Endothelial cell of umbilical vein (primary cell): ENCODE measurements at regions not wholly inside any gene's neighbourhood (a gene's known extent, or its start where the extent isn't known, plus 50 kb on each side); places are given as distances from the start of the nearest gene placed in this dataset.

Experiments
- BruUV-seq: library from RNA; stranded (reverse); fragments of 400-500 nt; replicated peaks from 2 replicates; lab custom pipeline; 2021; lab: Mats Ljungman, UMichigan
- CTCF ChIA-PET: fragments of 300-600, 350-600 bp; sonication (Branson Sonifier 250); formaldehyde crosslinking; loops from one replicate; lab custom pipeline; 2021; ENCODE audit warnings: antibody characterized with exemption, inconsistent platforms; lab: Charles Lee
- POLR2A ChIA-PET: fragments of 300-600, 350-600 bp; sonication (Branson Sonifier 250); formaldehyde crosslinking; loops from one replicate; lab custom pipeline; 2021; ENCODE audit warnings: antibody characterized with exemption, inconsistent platforms; lab: Charles Lee
- DNase-seq: peaks from one replicate; pipeline ENCODE4 v3.0.0-alpha.2; 2011; ENCODE audit warnings: low read depth, low spot score
- FAIRE-seq: peaks from 2 replicates; lab custom pipeline; 2011; peaks lifted over from hg19 to GRCh38; lab: Jason Lieb, UNC
- H2AFZ ChIP-seq: 2 replicates; pipeline ENCODE4 v1.6.0; 2012; ENCODE audit warnings: low read depth, low read length, control low read depth, inconsistent platforms
- H3K27ac ChIP-seq: 2 replicates; pipeline ENCODE4 v1.5.1; 2011; ENCODE audit warnings: low read depth, mild to moderate bottlenecking, control low read depth, low read length, moderate library complexity; ENCODE audit not compliant: insufficient read depth
- H3K27me3 ChIP-seq, 2 experiments: 2 replicates each; pipeline versions ENCODE4 v1.6.0 to v1.6.1; 2011; ENCODE audit warnings: low read length in 2 of 2, mixed read lengths in 1 of 2; ENCODE audit not compliant: control insufficient read depth in 2 of 2, insufficient read depth in 2 of 2
- H3K36me3 ChIP-seq, 2 experiments: 2 replicates in 1 of 2; 3 replicates in 1 of 2; pipeline ENCODE4 v1.5.1; 2011; ENCODE audit warnings: low read length in 2 of 2, mild to moderate bottlenecking in 1 of 2, moderate library complexity in 1 of 2; ENCODE audit not compliant: control insufficient read depth in 2 of 2, insufficient read depth in 2 of 2; ENCODE audit errors: extremely low read depth in 1 of 2
- H3K4me1 ChIP-seq: 3 replicates; pipeline ENCODE4 v1.5.1; 2011; ENCODE audit warnings: mild to moderate bottlenecking, low read length; ENCODE audit not compliant: control insufficient read depth, insufficient read depth; ENCODE audit errors: extremely low read depth
- H3K4me2 ChIP-seq: 2 replicates; pipeline ENCODE4 v1.6.1; 2011; ENCODE audit warnings: low read length, control low read depth, mixed read lengths; ENCODE audit not compliant: insufficient read depth
- H3K4me3 ChIP-seq, 3 experiments: fragments of 200-600 bp in 1 of 3; sonication (generic), shearing (Covaris generic) in 1 of 3; replicated peaks in 1 of 3; 2 replicates each; pipeline ENCODE4 v1.5.1; 2011 to 2016; ENCODE audit warnings: control low read depth in 3 of 3, low read length in 3 of 3, mild to moderate bottlenecking in 2 of 3, inconsistent platforms in 1 of 3, low read depth in 1 of 3, moderate library complexity in 1 of 3; ENCODE audit not compliant: insufficient read depth in 1 of 3
- H3K79me2 ChIP-seq: 2 replicates; pipeline ENCODE4 v1.6.0; 2012; ENCODE audit warnings: low read length, inconsistent platforms; ENCODE audit not compliant: control insufficient read depth, insufficient read depth
- H3K9ac ChIP-seq: replicated peaks from 2 replicates; pipeline ENCODE3; 2011; ENCODE audit warnings: low read length, control low read depth; ENCODE audit not compliant: insufficient read depth; ENCODE audit errors: extremely low read depth
- H3K9me1 ChIP-seq: replicated peaks from 3 replicates; pipeline ENCODE4 v1.6.0; 2011; ENCODE audit warnings: mild to moderate bottlenecking, low read length; ENCODE audit not compliant: control insufficient read depth, insufficient read depth; ENCODE audit errors: extremely low read depth
- H3K9me3 ChIP-seq: replicated peaks from 2 replicates; pipeline ENCODE4 v1.5.1; 2012; ENCODE audit warnings: low read length, inconsistent platforms; ENCODE audit not compliant: control insufficient read depth, insufficient read depth
- H4K20me1 ChIP-seq: replicated peaks from 2 replicates; pipeline ENCODE3; 2011; ENCODE audit warnings: mild to moderate bottlenecking, low read length; ENCODE audit not compliant: control insufficient read depth, insufficient read depth; ENCODE audit errors: extremely low read depth
- EZH2 ChIP-seq: IDR thresholded peaks from 2 replicates; pipeline ENCODE4 v1.6.1; 2012; ENCODE audit warnings: borderline replicate concordance, low read depth, mild to moderate bottlenecking, moderate library complexity, low read length, inconsistent platforms; ENCODE audit not compliant: severe bottlenecking
- FOS ChIP-seq: IDR thresholded peaks from 2 replicates; pipeline ENCODE4 v1.6.1; 2011; ENCODE audit warnings: mild to moderate bottlenecking, low read length, moderate library complexity, borderline replicate concordance; ENCODE audit not compliant: insufficient read depth
- JUN ChIP-seq: IDR thresholded peaks from 2 replicates; pipeline ENCODE4 v1.6.1; 2011; ENCODE audit warnings: borderline replicate concordance, low read depth; ENCODE audit not compliant: insufficient read length, insufficient read depth
- MYC ChIP-seq: IDR thresholded peaks from one replicate; pipeline ENCODE4 v1.6.1; 2011; ENCODE audit warnings: mild to moderate bottlenecking, low read depth, low read length
- POLR2A ChIP-seq: IDR thresholded peaks from 2 replicates; pipeline ENCODE4 v1.6.1; 2012; ENCODE audit warnings: low read depth, mild to moderate bottlenecking, control low read depth, low read length
- POLR2AphosphoS5 ChIP-seq: IDR thresholded peaks from 2 replicates; pipeline ENCODE4 v1.6.1; 2012; ENCODE audit warnings: low read depth, mild to moderate bottlenecking, control low read depth, low read length, moderate library complexity; ENCODE audit not compliant: insufficient read depth
- dilution Hi-C: fragments of 300-500 bp; cut with MboI; formaldehyde crosslinking; loops from one replicate; pipeline ENCODE4 v1.15.0; 2019; ENCODE audit warnings: low sequenced_read_pairs; ENCODE audit not compliant: extremely low pct_ligation_motif_present
- intact Hi-C: fragments of 100-400 bp; cut with micrococcal nuclease; formaldehyde crosslinking; loops from one replicate; pipeline ENCODE4 v1.10.0; 2022
- TF ChIP-seq, protein P1 (sequence below), 2 donors: IDR thresholded peaks; 1 replicate in 1 of 2; 2 replicates in 1 of 2; pipeline ENCODE4 v1.5.1; 2011; ENCODE audit warnings: low read length in 2 of 2, mild to moderate bottlenecking in 2 of 2, moderate library complexity in 2 of 2, control low read depth in 1 of 2, inconsistent platforms in 1 of 2, low read depth in 1 of 2; ENCODE audit not compliant: insufficient read depth in 1 of 2; ENCODE audit errors: extremely low read depth in 1 of 2

- Histone ChIP-seq H4K20me1 (no peaks in the 10 kb centered on the region), H3K4me3 (no peak overlapping the region), H3K27ac (no peak overlapping the region), H3K4me2 (no peak overlapping the region), H3K79me2 (no peaks in the 10 kb centered on the region), H2AFZ (no peak overlapping the region), H3K9ac (no peak overlapping the region), H3K36me3 (no peaks in the 10 kb centered on the region), H3K9me1 (no peaks in the 10 kb centered on the region), H3K27me3 (no peaks in the 10 kb centered on the region), H3K9me3 (no peaks in the 10 kb centered on the region), H3K4me1 (no peaks in the 10 kb centered on the region)
- no TSS peak for BruUV-seq
- ChIA-PET POLR2A (no interaction called here), CTCF (no interaction called here)
- DNase-seq (no peak), FAIRE-seq (no peak)
- TF ChIP-seq EZH2 = no peak
- no peak for TF ChIP-seq JUN
- TF ChIP-seq, protein P1, sequence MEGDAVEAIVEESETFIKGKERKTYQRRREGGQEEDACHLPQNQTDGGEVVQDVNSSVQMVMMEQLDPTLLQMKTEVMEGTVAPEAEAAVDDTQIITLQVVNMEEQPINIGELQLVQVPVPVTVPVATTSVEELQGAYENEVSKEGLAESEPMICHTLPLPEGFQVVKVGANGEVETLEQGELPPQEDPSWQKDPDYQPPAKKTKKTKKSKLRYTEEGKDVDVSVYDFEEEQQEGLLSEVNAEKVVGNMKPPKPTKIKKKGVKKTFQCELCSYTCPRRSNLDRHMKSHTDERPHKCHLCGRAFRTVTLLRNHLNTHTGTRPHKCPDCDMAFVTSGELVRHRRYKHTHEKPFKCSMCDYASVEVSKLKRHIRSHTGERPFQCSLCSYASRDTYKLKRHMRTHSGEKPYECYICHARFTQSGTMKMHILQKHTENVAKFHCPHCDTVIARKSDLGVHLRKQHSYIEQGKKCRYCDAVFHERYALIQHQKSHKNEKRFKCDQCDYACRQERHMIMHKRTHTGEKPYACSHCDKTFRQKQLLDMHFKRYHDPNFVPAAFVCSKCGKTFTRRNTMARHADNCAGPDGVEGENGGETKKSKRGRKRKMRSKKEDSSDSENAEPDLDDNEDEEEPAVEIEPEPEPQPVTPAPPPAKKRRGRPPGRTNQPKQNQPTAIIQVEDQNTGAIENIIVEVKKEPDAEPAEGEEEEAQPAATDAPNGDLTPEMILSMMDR (IDR thresholded peaks at IDR 0.05; ENCODE audit: extremely low read depth in 1 of 2, insufficient read depth in 1 of 2, low read depth in 1 of 2, low read length in 2 of 2) = no peak
- TF ChIP-seq POLR2AphosphoS5 = no peak
- TF ChIP-seq FOS = no peak
- TF ChIP-seq MYC = no peak
- no peak for TF ChIP-seq POLR2A
- dilution Hi-C loops (no loop called here), intact Hi-C loops (no loop called here)
Measured at GRCh38 chr6:816510-817084, 123.7 kb upstream of the EXOC2 start.
